ENCODE measurements at regions not wholly inside any gene's neighbourhood (a gene's known extent, or its start where the extent isn't known, plus 50 kb on each side); places are given as distances from the start of the nearest gene placed in this dataset.

DNA sequence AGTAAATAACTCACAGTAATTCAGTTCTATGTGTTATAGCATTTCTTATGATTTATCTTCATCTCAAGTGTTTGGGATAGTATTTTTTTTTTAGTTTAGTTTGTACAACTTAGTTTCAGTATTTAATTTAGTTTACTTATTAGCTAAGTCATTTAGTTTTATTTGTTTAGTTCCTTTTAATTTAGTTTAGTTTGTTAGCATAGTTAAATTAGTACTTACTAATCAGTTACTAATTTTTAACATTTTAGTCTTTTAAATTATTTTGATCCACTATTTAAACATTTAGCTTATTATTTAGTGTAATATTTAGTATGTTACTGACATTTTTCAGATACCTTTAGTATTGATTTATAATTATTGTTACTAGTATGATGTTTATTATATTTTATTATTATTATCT, 85.2 kb upstream of the SIPA1L2 start:
- no peak for TF ChIP-seq CTCF (conservative IDR thresholded peaks at IDR 0.05 in 1 of 2, IDR thresholded peaks at IDR 0.05 in 1 of 2; ENCODE audit: low read depth in 1 of 2, low read length in 2 of 2)
- TF ChIP-seq EZH2 (IDR thresholded peaks at IDR 0.05; ENCODE audit: low read length, missing control alignments) = no peak

All from fibroblast of lung (primary cell).